Nephron progenitor cell (in vitro differentiated cells): ENCODE measurements at regions not wholly inside any gene's neighbourhood (a gene's known extent, or its start where the extent isn't known, plus 50 kb on each side); places are given as distances from the start of the nearest gene placed in this dataset.

Source experiments
- DNase-seq: peaks from one replicate; pipeline ENCODE4 v3.0.0; 2021
- H3K27ac Mint-ChIP-seq: 2 replicates; pipeline ENCODE4 v1.8.0; 2021; ENCODE audit warnings: mild to moderate bottlenecking, moderate library complexity, mixed read lengths
- H3K27me3 Mint-ChIP-seq: 2 replicates; pipeline ENCODE4 v1.8.0; 2021; ENCODE audit warnings: mild to moderate bottlenecking, low read depth, mixed read lengths; ENCODE audit not compliant: poor library complexity
- H3K36me3 Mint-ChIP-seq: 2 replicates; pipeline ENCODE4 v1.8.0; 2021; ENCODE audit warnings: low read depth, mixed read lengths
- H3K4me1 Mint-ChIP-seq: 2 replicates; pipeline ENCODE4 v1.8.0; 2021; ENCODE audit warnings: mixed read lengths
- H3K4me3 Mint-ChIP-seq: 2 replicates; pipeline ENCODE4 v1.8.0; 2021; ENCODE audit warnings: mild to moderate bottlenecking, moderate library complexity, mixed read lengths
- H3K9me3 Mint-ChIP-seq: 2 replicates; pipeline ENCODE4 v1.8.0; 2021; ENCODE audit warnings: mild to moderate bottlenecking, moderate library complexity, mixed read lengths
- CTCF ChIP-seq: fragments of 200-600 bp; sonication (generic); IDR thresholded peaks from 2 replicates; pipeline ENCODE4 v1.5.0; 2021; ENCODE audit warnings: antibody characterized with exemption

GRCh38 chr16:62156971-62157370 is 120.7 kb upstream of the CDH8 start:
- peaks cover 3% of the 10 kb centered on the region for H3K27me3 Mint-ChIP-seq
- no peak for TF ChIP-seq CTCF
- H3K9me3 Mint-ChIP-seq: no peaks in the 10 kb centered on the region
- no peak overlapping the region for H3K4me3 Mint-ChIP-seq
- H3K36me3 Mint-ChIP-seq: no peaks in the 10 kb centered on the region
- DNase-seq: no peak
- no peak overlapping the region for H3K27ac Mint-ChIP-seq
- no peaks in the 10 kb centered on the region for H3K4me1 Mint-ChIP-seq

DNA sequence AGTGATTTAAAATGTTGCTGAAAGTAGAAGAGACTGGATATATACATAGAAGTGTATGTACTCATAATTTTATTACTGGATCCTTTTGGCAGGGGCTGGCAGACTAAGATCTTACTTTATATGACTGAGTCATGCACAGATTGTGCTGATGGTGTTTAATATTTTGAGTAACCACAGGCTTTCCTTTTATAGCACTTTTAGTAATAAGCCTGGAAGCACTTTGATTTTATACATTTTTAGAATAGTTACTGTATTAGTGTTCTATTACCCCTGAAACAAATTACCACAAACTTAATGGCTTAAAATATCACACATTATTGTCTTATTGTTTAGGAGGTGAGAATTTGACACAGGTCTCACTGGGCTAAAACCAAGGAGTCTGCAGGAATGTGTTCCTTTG is 113.4 kb upstream of the CDH8 start:
- no peaks in the 10 kb centered on the region for H3K36me3 Mint-ChIP-seq
- no peak for DNase-seq
- H3K4me3 Mint-ChIP-seq: no peak overlapping the region
- no peak for TF ChIP-seq CTCF
- no peak overlapping the region for H3K27ac Mint-ChIP-seq
- peaks cover 7% of the 10 kb centered on the region for H3K4me1 Mint-ChIP-seq
- no peaks in the 10 kb centered on the region for H3K27me3 Mint-ChIP-seq
- H3K9me3 Mint-ChIP-seq: no peaks in the 10 kb centered on the region

DNA sequence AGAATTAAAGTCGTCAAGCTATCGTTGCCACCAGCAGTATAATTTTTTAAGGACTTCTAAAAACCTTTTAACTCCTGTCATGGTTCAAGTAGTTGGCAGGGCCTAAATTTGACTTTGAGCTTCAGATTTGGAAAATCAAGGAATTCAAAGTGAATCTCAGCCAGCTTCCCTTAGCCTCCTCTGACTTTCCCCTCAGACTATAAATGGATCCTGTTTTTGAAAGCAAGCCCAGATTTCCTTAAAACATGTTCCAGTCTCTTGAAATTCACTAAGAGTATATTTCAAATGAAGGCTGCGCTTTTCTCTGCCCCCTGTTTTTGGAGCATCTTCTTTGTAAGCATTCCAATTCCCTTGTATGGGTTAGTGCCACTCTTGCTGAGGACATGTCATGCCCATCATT is 101.8 kb upstream of the CDH8 start:
- H3K4me1 Mint-ChIP-seq: peaks cover 18% of the 10 kb centered on the region
- no peaks in the 10 kb centered on the region for H3K27me3 Mint-ChIP-seq
- H3K4me3 Mint-ChIP-seq: no peak overlapping the region
- no peak for TF ChIP-seq CTCF
- H3K36me3 Mint-ChIP-seq: peaks cover 6% of the 10 kb centered on the region
- H3K27ac Mint-ChIP-seq: no peak overlapping the region
- no peak for DNase-seq
- H3K9me3 Mint-ChIP-seq: peaks cover 16% of the 10 kb centered on the region

DNA sequence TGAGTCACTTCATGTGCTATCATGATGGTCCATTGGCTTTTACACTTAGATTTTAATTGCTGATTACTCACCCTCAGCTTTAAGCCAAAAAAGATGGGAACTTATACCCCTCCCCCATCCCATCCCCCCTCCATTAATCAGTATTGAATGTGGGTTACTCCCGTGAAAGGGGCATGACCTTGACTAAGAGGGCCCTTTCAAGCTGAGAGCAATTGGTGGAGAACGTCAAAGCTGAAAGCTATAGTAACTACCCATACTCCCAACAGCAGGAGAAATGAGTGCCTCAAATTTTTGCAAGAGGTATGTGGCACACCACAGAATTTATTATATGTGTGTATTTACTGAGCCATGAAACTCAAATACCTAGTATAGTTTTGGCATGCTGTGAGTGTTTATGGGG is 99.7 kb upstream of the CDH8 start:
- H3K4me1 Mint-ChIP-seq: peaks cover 26% of the 10 kb centered on the region
- H3K27me3 Mint-ChIP-seq: no peaks in the 10 kb centered on the region
- H3K9me3 Mint-ChIP-seq: peaks cover 23% of the 10 kb centered on the region
- no peak overlapping the region for H3K27ac Mint-ChIP-seq
- no peak for DNase-seq
- no peak for TF ChIP-seq CTCF
- peaks cover 6% of the 10 kb centered on the region for H3K36me3 Mint-ChIP-seq
- no peak overlapping the region for H3K4me3 Mint-ChIP-seq

DNA sequence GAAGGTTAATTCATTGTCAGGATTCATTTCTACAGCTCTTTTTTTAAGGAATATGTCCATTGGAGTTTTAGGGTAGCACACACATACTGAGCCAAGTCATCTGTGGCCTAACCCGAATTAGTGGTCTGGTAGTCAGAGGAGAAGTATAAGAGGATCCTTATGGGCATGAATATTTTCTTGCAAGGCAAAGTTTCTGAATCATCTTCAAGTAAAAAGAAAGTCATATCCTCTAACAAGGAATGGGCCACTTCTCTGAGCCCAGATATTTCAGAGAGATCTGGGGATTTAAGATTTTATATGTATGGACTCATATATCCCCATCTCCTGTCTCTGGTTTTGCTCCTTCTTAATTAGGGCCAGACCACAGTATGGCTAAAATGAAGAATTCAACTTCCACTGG is 99.2 kb upstream of the CDH8 start:
- Mint-ChIP-seq H3K9me3 (peaks cover 23% of the 10 kb centered on the region), H3K4me1 (peaks cover 29% of the 10 kb centered on the region), H3K36me3 (peaks cover 6% of the 10 kb centered on the region), H3K27me3 (no peaks in the 10 kb centered on the region), H3K27ac (no peak overlapping the region), H3K4me3 (no peak overlapping the region)
- no peak for DNase-seq
- no peak for TF ChIP-seq CTCF

DNA sequence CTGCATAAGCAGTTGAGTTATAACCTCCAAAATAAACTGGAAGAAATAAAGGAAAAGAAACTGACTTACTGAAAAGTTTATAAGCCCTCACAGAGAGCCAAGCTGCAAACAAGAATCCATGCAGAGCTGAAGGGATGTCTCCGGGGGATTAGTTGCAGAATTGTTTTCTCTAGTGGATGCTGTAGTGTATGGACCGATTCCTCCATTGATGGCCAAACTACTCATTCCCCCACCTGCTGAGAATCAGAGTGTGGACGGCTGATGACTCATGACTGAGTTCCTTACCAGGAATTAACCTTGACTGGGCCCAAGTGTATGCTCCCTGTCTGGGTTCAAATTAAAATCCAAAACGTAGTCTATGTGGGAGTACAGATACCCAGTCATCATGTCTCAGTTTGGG is 93.9 kb upstream of the CDH8 start:
- peaks cover 6% of the 10 kb centered on the region for H3K36me3 Mint-ChIP-seq
- no peak overlapping the region for H3K4me3 Mint-ChIP-seq
- peaks cover 21% of the 10 kb centered on the region for H3K9me3 Mint-ChIP-seq
- H3K27me3 Mint-ChIP-seq: peaks cover 6% of the 10 kb centered on the region
- TF ChIP-seq CTCF: no peak
- H3K4me1 Mint-ChIP-seq: peaks cover 28% of the 10 kb centered on the region
- H3K27ac Mint-ChIP-seq: no peak overlapping the region
- DNase-seq: no peak
